ENCODE measurements at regions not wholly inside any gene's neighbourhood (a gene's known extent, or its start where the extent isn't known, plus 50 kb on each side); places are given as distances from the start of the nearest gene placed in this dataset.
"Not testable (repeated sequence)": the region's sequence is repeated elsewhere in the genome, so short reads cannot be mapped to it uniquely, and the experiment has no call there.

- Histone ChIP-seq H3K9me3 (no peaks in the 10 kb centered on the region), H3K27me3 (no peaks in the 10 kb centered on the region), H3K4me3 (replicated peaks in 1 of 3) (no peak overlapping the region), H3K4me1 (peaks cover 5 to 9% of the 10 kb centered on the region in 2 donors), H3K36me3 (no peaks in the 10 kb centered on the region), H3K27ac (no peak overlapping the region)
- intact Hi-C loops (cut with DNase I), result no loop called here
- 94 to 96% methylated on average over 3 of the region's 3 CpGs for WGBS, 2 donors
- no peak for TF ChIP-seq POLR2A (IDR thresholded peaks at IDR 0.05)
- TF ChIP-seq CTCF (IDR thresholded peaks at IDR 0.05), result no peak
- no peak for DNase-seq
Observed at GRCh38 chr7:92913849-92914248, 77.5 kb upstream of the CDK6 start.

- no peak for DNase-seq
- Histone ChIP-seq H3K4me3 (replicated peaks in 1 of 3) (no peak overlapping the region), H3K9me3 (no peaks in the 10 kb centered on the region), H3K36me3 (no peaks in the 10 kb centered on the region), H3K27me3 (no peaks in the 10 kb centered on the region), H3K27ac (no peak overlapping the region), H3K4me1 (no peaks in the 10 kb centered on the region)
- TF ChIP-seq POLR2A (IDR thresholded peaks at IDR 0.05), result no peak
- no peak for TF ChIP-seq CTCF (IDR thresholded peaks at IDR 0.05)
- intact Hi-C loops (cut with DNase I), result no loop called here
- 94 to 97% methylated on average over 3 of the region's 3 CpGs for WGBS, 2 donors
Observed at GRCh38 chr7:92910976-92911375, 74.6 kb upstream of the CDK6 start.

GRCh38 chr7:92909686-92910475 lies 73.5 kb upstream of the CDK6 start:
- no peak overlapping the region for H3K27ac ChIP-seq
- H3K4me3 ChIP-seq (replicated peaks in 1 of 3), result no peak overlapping the region
- no peaks in the 10 kb centered on the region for H3K36me3 ChIP-seq
- intact Hi-C loops (cut with DNase I), result no loop called here
- no peaks in the 10 kb centered on the region for H3K4me1 ChIP-seq
- TF ChIP-seq POLR2A (IDR thresholded peaks at IDR 0.05) (no peak), CTCF (IDR thresholded peaks at IDR 0.05) (no peak)
- WGBS, 2 donors, result 90 to 95% methylated on average over 2 of the region's 2 CpGs
- no peak for DNase-seq
- no peaks in the 10 kb centered on the region for H3K9me3 ChIP-seq
- H3K27me3 ChIP-seq, result no peaks in the 10 kb centered on the region

GRCh38 chr7:92904244-92905131 lies 68.1 kb upstream of the CDK6 start:
- no peak for DNase-seq
- TF ChIP-seq POLR2A (IDR thresholded peaks at IDR 0.05) (no peak), CTCF (IDR thresholded peaks at IDR 0.05) (no peak)
- 60 to 70% methylated on average over 7 of the region's 7 CpGs for WGBS, 2 donors
- Histone ChIP-seq H3K36me3 (no peaks in the 10 kb centered on the region), H3K4me1 (no peaks in the 10 kb centered on the region), H3K4me3 (replicated peaks in 1 of 3) (no peak overlapping the region), H3K27ac (no peak overlapping the region), H3K9me3 (no peaks in the 10 kb centered on the region), H3K27me3 (no peaks in the 10 kb centered on the region)
- intact Hi-C loops (cut with DNase I), result no loop called here

- intact Hi-C loops (cut with DNase I), result no loop called here
- WGBS, 2 donors, result 78 to 81% methylated on average over 5 of the region's 5 CpGs
- TF ChIP-seq POLR2A (IDR thresholded peaks at IDR 0.05), result no peak
- no peak for TF ChIP-seq CTCF (IDR thresholded peaks at IDR 0.05)
Observed at GRCh38 chr7:92898798-92899197, 62.4 kb upstream of the CDK6 start.

GRCh38 chr7:92894857-92895256 lies 58.5 kb upstream of the CDK6 start:
- intact Hi-C loops (cut with DNase I); H3K4me3 ChIP-seq (replicated peaks in 1 of 3); H3K36me3 ChIP-seq; DNase-seq; H3K9me3 ChIP-seq; H3K27ac ChIP-seq; H3K27me3 ChIP-seq; H3K4me1 ChIP-seq: not testable (repeated sequence)
- 83 to 85% methylated on average over 2 of the region's 2 CpGs for WGBS, 2 donors

More at GRCh38 chr7:92898798-92899197, 62.4 kb upstream of the CDK6 start:
- Histone ChIP-seq H3K27ac (no peak overlapping the region), H3K4me3 (replicated peaks in 1 of 3) (no peak overlapping the region), H3K36me3 (no peaks in the 10 kb centered on the region), H3K27me3 (no peaks in the 10 kb centered on the region), H3K9me3 (no peaks in the 10 kb centered on the region), H3K4me1 (no peaks in the 10 kb centered on the region)
- no peak for DNase-seq
